HL-60/S4 (cell line): ENCODE measurements at regions not wholly inside any gene's neighbourhood (a gene's known extent, or its start where the extent isn't known, plus 50 kb on each side); places are given as distances from the start of the nearest gene placed in this dataset.
"Not testable (repeated sequence)": the region's sequence is repeated elsewhere in the genome, so short reads cannot be mapped to it uniquely, and the experiment has no call there.

Experiments used
- in situ Hi-C: fragments of 300-500 bp; cut with MboI; formaldehyde crosslinking; loops from 2 replicates; pipeline ENCODE4 v1.14.3; 2022; ENCODE audit warnings: low sequenced_read_pairs

GRCh38 chr13:52324831-52325230 is 81.1 kb downstream of the THSD1 start:
- in situ Hi-C loops = not testable (repeated sequence)

GRCh38 chr13:52319876-52320275 is 86.1 kb downstream of the THSD1 start:
- in situ Hi-C loops = no loop called here

GRCh38 chr13:52309833-52310232 is 96.1 kb downstream of the THSD1 start:
- in situ Hi-C loops = not testable (repeated sequence)

DNA sequence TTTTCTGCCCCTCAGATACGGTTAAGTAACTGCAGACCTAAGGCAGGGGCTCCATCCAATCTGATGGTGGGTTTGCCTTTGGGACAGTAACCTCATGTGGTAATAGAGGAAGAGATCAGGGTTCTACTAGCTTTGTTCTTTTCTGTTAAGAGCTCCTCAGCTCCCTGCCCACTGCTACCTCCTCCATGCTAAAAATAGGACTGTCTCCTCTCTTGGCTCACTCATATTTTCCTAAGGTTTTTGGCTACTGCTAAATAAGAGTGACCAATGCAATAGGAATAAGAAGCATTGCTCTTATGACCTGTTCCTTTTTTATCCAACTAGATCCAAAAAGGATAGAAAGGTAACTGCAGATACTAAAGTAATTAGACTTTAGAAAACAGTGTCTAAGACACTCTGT is 99.6 kb downstream of the THSD1 start:
- in situ Hi-C loops = not testable (repeated sequence)

DNA sequence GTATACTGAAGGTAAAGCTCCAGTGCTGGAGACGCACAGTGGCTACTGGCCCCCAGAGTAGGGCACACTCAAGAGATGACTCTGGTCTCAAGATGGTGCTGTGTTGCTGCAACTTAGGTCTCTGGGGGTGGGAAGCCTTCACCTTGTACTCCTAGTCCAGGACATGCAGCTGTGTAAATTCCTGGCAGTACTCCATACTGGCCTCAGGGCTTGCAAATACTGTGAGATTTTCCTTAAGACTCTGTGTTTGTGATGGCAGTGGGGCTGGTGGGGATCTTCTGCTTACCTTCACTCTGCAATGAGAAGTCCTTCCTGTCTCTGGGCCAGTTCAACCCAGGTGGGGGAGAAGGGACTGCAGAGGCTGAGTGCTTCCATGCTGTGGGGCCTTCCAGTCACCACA is 102.9 kb downstream of the THSD1 start:
- in situ Hi-C loops = not testable (repeated sequence)

GRCh38 chr13:52302688-52303087 is 103.3 kb downstream of the THSD1 start:
- in situ Hi-C loops = not testable (repeated sequence)

DNA sequence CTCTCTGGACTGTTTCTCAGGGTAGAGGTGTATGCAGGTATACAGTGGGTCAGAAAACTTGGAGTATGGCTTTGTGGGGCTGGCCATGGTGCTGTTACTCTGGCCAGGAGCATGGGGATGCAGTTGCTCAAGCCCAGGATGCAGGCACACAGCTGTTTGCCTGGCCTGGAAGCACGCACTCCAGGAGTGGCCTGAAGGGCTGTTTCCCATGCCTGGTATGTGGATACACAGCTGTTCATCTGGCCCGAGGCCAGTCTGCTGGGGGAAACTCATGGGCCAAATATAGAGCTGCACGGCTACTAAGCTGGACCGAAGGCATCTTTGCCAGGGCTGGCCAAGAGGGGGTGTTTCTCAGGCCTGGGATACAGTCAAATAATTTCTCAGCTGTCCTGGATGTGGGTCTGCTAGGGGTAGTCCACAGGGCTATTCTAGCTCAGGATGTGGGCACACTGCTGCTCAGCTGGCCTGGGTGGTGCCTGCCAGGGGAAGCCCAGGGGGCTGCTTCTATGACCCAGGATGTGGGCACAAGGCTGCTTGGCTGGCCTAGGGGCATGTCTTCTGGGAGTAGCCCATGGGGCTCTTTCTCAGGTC is 104.1 kb downstream of the THSD1 start:
- in situ Hi-C loops = not testable (repeated sequence)

DNA sequence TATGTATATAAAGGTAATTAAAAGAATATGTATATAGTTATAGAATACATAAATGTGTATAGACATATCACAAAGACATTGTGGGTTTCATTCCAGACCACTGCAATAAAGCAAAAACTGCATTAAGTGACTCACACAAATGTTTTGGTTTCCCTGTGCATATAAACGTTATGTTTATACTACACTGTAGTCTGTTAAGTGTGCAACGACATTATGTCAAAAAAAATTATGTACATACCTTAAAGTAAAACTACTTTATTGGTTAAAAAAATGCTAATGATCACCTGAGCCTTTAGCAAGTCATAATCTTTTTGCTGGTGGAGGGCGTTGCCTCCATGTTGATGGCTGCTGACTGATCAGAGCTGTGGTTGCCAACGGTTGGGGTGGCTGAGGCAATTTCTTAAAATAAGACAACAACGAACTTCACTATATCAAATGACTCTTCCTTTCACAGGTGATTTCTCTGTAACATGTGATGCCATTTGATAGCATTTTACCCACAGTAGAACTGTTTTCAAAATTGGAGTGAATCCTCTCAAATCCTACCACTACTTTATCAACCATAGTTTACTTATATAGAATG is 107.8 kb downstream of the THSD1 start:
- in situ Hi-C loops = not testable (repeated sequence)

- in situ Hi-C loops = not testable (repeated sequence)
These were observed 117.1 kb downstream of the THSD1 start for GRCh38 chr13:52288891-52289290.

- in situ Hi-C loops = not testable (repeated sequence)
These were observed 122.0 kb upstream of the NEK3 start for GRCh38 chr13:52281387-52281786.

GRCh38 chr13:52279408-52279807 is 120.0 kb upstream of the NEK3 start:
- in situ Hi-C loops = not testable (repeated sequence)

DNA sequence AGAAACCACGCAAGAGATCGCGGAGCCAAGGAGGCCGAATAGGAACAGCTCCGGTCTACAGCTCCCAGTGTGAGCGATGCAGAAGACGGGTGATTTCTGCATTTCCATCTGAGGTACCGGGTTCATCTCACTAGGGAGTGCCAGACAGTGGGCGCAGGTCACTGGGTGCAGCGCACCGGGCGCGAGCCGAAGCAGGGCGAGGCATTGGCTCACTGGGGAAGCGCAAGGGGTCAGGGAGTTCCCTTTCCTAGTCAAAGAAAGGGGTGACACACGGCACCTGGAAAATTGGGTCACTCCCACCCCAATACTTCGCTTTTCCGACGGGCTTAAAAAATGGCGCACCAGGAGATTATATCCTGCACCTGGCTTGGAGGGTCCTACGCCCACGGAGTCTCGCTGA is 94.9 kb upstream of the NEK3 start:
- in situ Hi-C loops = not testable (repeated sequence)

DNA sequence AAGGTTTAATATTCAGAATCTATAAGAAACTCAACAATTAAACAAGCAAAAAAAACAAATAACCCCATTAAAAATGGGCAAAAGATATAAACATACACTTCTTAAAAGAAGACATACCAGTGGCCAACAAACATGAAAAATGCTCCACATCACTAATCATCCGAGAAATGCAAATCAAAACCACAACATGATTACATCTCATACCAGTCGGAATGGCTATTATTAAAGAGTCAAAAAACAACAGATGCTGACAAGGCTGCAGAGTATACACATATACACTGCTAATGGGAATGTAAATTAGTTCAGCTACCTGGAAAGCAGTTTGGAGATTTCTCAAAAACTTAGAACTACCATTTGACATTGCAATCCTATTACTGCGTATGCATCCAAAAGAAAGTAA is 81.4 kb upstream of the NEK3 start:
- in situ Hi-C loops = not testable (repeated sequence)

DNA sequence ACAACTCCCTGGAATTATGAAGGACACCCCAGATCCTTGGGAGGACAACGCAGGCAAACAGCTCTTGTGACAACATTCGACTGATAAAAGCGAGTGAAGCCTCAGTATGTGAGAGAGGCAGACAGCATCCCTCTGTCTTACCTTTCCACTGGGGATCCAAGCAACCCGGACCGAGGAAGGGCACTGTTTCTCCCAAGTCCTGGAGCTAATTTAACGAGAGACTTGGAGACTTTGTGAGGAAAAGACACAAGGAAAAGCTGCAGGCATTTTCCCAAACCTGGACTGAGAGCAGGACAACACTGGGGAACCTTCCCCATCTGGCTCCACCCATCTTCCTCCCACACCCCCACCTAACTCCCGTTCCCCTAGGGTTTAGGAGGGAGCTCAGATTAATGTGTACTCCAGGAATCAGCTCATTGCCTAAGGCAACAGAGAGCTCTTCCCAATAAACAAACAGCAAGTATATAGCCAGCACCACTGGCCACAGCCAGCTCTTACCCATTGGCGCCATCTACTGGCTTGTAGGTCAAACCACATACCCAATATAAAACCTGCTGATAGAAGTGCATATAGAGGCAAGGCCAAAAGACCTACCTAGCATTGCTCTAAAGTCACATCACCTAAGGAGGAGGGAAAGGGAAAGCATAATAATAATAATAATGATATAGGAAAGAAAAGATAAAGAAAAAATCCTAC is 76.7 kb upstream of the NEK3 start:
- in situ Hi-C loops = not testable (repeated sequence)

DNA sequence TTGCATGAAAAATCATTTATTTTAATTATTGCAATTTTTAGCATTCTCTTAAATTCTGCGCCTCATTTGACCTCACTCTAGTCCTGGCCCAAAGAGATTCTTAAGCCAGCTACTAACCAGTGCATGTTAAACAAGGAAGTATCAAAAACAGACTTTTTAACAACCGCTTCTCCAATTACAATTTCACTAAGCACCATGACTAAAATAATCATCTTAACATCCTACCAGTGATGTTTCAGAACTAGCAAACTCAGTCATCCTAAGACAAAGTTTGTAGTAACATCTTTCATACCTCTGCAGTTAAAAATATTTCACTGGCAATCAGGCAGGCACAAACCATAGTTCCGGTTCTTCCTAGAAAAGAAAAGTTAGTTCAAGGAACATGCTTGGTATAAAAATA is 75.5 kb upstream of the NEK3 start:
- in situ Hi-C loops = not testable (repeated sequence)

- in situ Hi-C loops = loop anchor here (25.0 kb wide), 1 partner anchor 336 kb away; no protein-coding TSS in a partner anchor
These were observed 63.7 kb upstream of the NEK3 start for GRCh38 chr13:52223063-52223462.

- in situ Hi-C loops = loop anchor here (25.0 kb wide), 1 partner anchor 327 kb away; no protein-coding TSS in a partner anchor
These were observed 54.5 kb upstream of the NEK3 start for GRCh38 chr13:52213920-52214319.

DNA sequence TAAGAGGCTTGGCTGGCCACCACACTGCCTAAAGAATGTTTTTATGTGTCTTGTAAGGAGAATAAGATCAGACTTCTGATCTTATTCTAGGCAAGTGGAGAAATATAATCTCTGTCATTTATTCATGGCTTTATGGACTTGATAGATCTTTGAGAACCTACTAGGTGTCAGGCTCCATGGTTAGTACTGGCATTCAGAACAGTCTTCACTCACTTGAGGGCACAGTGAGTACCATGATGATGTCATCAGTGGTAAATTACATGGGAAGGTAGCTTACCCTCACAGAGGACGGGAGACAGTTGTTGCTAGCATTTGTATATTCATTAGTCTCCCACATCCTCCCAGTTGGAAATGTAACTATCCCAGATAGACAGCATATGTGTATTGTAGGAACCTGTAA is 53.5 kb upstream of the NEK3 start:
- in situ Hi-C loops = loop anchor here (25.0 kb wide), 1 partner anchor 326 kb away; no protein-coding TSS in a partner anchor

- in situ Hi-C loops = loop anchor here (25.0 kb wide), 1 partner anchor 324 kb away; no protein-coding TSS in a partner anchor
These were observed 52.0 kb upstream of the NEK3 start for GRCh38 chr13:52211416-52211776.

- in situ Hi-C loops = loop anchor here (25.0 kb wide), 1 partner anchor 323 kb away; no protein-coding TSS in a partner anchor
These were observed 51.4 kb upstream of the NEK3 start for GRCh38 chr13:52210564-52211415.
